Lung (tissue), 11 donors: ENCODE measurements at regions not wholly inside any gene's neighbourhood (a gene's known extent, or its start where the extent isn't known, plus 50 kb on each side); places are given as distances from the start of the nearest gene placed in this dataset.
A peak's percentile ranks its signal among the peaks of the same experiment; 100 is the strongest.

Experiments
- ATAC-seq: fragments of 200-7000 bp; cut with Tn5 transposase; one replicate; pipeline ENCODE4 v1.9.1; 2020; ENCODE audit warnings: moderate number of reproducible peaks; ENCODE audit not compliant: insufficient read depth, low FRiP score
- DNase-seq, 3 donors: peaks; one replicate each; pipeline ENCODE4 v3.0.0-alpha.2; 2013 to 2017
- H3K27ac ChIP-seq, 2 donors: one replicate each; pipeline ENCODE4 v1.5.1; 2013; ENCODE audit warnings: mild to moderate bottlenecking in 2 of 2, moderate library complexity in 2 of 2, control low read depth in 1 of 2, inconsistent platforms in 1 of 2, low read depth in 1 of 2, low read length in 1 of 2
- H3K27me3 ChIP-seq, 3 donors: one replicate each; pipeline ENCODE4 v1.5.1; 2013; ENCODE audit warnings: low read length in 2 of 3; ENCODE audit not compliant: control insufficient read depth in 3 of 3, insufficient read depth in 3 of 3
- H3K36me3 ChIP-seq, 4 donors: one replicate each; pipeline ENCODE4 v1.5.1; 2013; ENCODE audit warnings: low read length in 4 of 4, mild to moderate bottlenecking in 1 of 4, moderate library complexity in 1 of 4; ENCODE audit not compliant: control insufficient read depth in 4 of 4, insufficient read depth in 4 of 4
- H3K4me1 ChIP-seq, 5 donors: one replicate each; pipeline ENCODE4 v1.5.1; 2013; ENCODE audit warnings: low read length in 5 of 5, mild to moderate bottlenecking in 2 of 5, moderate library complexity in 1 of 5; ENCODE audit not compliant: control insufficient read depth in 5 of 5, insufficient read depth in 5 of 5
- H3K4me3 ChIP-seq: one replicate; pipeline ENCODE4 v1.5.1; 2013; ENCODE audit warnings: mild to moderate bottlenecking, control low read depth, moderate library complexity
- H3K9ac ChIP-seq, 2 donors: one replicate each; pipeline ENCODE4 v1.5.1; 2013; ENCODE audit warnings: low read length in 2 of 2, control low read depth in 1 of 2; ENCODE audit not compliant: insufficient read depth in 1 of 2
- H3K9me3 ChIP-seq, 4 donors: one replicate each; pipeline ENCODE4 v1.5.1; 2013; ENCODE audit warnings: low read length in 3 of 4, mild to moderate bottlenecking in 1 of 4, moderate library complexity in 1 of 4; ENCODE audit not compliant: control insufficient read depth in 4 of 4, insufficient read depth in 3 of 4
- WGBS, 2 donors: extraction: QIAGEN DNeasy Blood & Tissue Kit; methylation state at CpG; one replicate each; pipeline ENCODE4 v1.1.7; 2013; 5-methylcytosine and 5-hydroxymethylcytosine counted together
- TF ChIP-seq, protein P1 (sequence below): IDR thresholded peaks from 2 replicates; pipeline ENCODE4 v1.5.1; 2012; ENCODE audit warnings: mild to moderate bottlenecking; ENCODE audit errors: control extremely low read depth, extremely low read depth
- donor health status: control.
- donor health status: control.
- donor health status: Bipolar disorder and iron deficiency.
- donor health status: healthy.
- donor health status: DM: yes; HTN: yes; CAD: no.

DNA sequence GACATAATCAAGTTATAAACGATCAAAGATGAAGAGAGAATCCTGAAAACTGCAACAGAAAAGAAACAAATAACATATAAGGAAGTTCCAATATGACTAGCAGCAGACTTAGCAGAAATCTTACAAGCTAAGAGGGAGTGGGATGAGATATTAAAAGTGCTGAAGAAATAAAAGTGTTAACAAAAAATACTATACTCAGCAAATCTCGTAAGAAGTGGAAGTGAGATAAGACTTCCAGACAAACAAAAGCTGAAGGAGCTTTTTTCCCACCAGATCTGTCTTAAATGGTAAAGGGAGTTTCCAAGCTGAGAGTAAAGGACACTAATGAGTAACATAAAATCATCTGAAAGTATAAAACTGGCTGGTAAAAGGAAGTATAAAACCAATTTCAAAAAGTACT lies 2036.0 kb upstream of the C9orf72 start:
- ATAC-seq = no peak
- no peak for DNase-seq
- 51 to 64% methylated on average over 2 of the region's 2 CpGs for WGBS, 2 donors
- TF ChIP-seq, protein P1, sequence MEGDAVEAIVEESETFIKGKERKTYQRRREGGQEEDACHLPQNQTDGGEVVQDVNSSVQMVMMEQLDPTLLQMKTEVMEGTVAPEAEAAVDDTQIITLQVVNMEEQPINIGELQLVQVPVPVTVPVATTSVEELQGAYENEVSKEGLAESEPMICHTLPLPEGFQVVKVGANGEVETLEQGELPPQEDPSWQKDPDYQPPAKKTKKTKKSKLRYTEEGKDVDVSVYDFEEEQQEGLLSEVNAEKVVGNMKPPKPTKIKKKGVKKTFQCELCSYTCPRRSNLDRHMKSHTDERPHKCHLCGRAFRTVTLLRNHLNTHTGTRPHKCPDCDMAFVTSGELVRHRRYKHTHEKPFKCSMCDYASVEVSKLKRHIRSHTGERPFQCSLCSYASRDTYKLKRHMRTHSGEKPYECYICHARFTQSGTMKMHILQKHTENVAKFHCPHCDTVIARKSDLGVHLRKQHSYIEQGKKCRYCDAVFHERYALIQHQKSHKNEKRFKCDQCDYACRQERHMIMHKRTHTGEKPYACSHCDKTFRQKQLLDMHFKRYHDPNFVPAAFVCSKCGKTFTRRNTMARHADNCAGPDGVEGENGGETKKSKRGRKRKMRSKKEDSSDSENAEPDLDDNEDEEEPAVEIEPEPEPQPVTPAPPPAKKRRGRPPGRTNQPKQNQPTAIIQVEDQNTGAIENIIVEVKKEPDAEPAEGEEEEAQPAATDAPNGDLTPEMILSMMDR = no peak
- Histone ChIP-seq H3K36me3 (no peaks in the 10 kb centered on the region), H3K4me1 (no peaks in the 10 kb centered on the region), H3K9me3 (peaks cover 0 to 2% (median 0%) of the 10 kb centered on the region in 4 donors), H3K27ac (no peak overlapping the region), H3K27me3 (no peaks in the 10 kb centered on the region), H3K9ac (no peak overlapping the region), H3K4me3 (no peak overlapping the region)

DNA sequence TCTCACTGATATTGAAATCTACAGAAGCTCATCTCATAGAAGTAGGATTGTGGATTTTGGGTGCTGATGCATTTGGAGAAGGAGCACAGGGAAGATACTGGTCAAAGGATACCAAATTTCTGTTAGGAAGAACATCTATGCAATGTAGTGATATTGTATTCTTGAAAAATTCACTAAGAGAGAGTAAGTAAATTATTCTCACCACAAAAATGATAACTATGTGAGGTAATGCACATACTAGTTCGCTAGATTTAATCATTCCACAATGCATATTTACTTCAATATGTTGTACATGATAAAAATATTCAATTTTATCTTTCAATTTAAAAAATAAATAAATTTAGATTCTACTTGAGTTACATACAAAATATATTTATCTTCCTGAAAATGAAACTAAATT lies 2040.5 kb upstream of the C9orf72 start:
- Histone ChIP-seq H3K4me1 (no peaks in the 10 kb centered on the region), H3K9me3 (no peaks in the 10 kb centered on the region), H3K27ac (no peak overlapping the region), H3K9ac (no peak overlapping the region), H3K27me3 (no peaks in the 10 kb centered on the region), H3K36me3 (no peaks in the 10 kb centered on the region), H3K4me3 (no peak overlapping the region)
- DNase-seq (no peak), ATAC-seq (no peak)
- TF ChIP-seq, protein P1 = no peak
- WGBS, 2 donors = 73 to 76% methylated on average over 1 of the region's 1 CpG

DNA sequence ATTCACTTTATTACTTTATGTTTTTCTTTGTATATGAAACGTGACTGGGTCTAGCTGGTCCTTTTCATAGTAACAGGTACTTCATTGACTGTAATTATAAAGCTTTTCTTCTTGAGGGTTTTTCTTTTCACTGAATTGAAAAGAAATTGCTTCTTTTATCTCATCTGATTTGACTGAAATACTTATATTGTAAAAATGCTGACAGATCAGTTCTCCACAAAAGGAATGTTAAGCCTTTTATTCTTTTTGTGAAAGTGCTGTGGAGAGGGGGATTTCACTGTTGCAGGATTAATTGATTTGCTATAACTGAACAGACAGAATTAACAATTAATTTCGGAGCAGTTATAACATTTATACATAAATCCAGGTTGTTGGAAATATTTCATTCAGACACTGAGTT lies 2043.6 kb upstream of the C9orf72 start:
- Histone ChIP-seq H3K4me3 (no peak overlapping the region), H3K9me3 (no peaks in the 10 kb centered on the region), H3K9ac (no peak overlapping the region), H3K27me3 (no peaks in the 10 kb centered on the region), H3K27ac (no peak overlapping the region), H3K36me3 (no peaks in the 10 kb centered on the region), H3K4me1 (no peaks in the 10 kb centered on the region)
- DNase-seq (no peak), ATAC-seq (no peak)
- TF ChIP-seq, protein P1 = no peak
- WGBS, 2 donors = 65 to 78% methylated on average over 2 of the region's 2 CpGs

DNA sequence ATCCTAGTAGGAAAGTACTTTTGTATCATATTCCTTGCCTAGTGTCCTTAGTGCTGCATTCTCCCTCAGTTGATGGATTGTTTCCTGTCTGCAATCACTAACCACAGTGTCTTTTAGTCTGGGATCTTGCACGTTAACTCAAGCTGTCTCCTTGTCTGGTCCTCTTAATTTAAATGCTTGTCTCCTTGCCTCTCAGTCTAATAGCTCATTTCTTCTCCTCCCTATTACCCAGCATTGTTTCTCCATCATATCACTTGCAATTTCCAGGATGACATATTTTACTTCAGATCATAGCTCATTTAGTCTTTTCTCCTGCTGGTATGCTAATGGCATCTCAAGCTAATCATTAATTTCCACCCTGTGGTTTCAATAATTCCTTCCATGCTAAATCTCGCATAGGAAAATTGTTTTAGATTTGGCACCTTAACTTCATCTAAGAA lies 2052.0 kb upstream of the C9orf72 start:
- DNase-seq = peak in 1 of 3 donors; percentile 21
- Histone ChIP-seq H3K4me1 (peaks cover 0 to 6% (median 0%) of the 10 kb centered on the region in 5 donors), H3K4me3 (no peak overlapping the region), H3K9ac (no peak overlapping the region), H3K36me3 (no peaks in the 10 kb centered on the region), H3K27ac (no peak overlapping the region), H3K9me3 (peaks cover 0 to 2% (median 0%) of the 10 kb centered on the region in 4 donors), H3K27me3 (no peaks in the 10 kb centered on the region)
- ATAC-seq = no peak
- TF ChIP-seq, protein P1 = no peak
- WGBS, 2 donors = 31 to 32% methylated on average over 2 of the region's 2 CpGs
